ENCODE measurements at regions not wholly inside any gene's neighbourhood (a gene's known extent, or its start where the extent isn't known, plus 50 kb on each side); places are given as distances from the start of the nearest gene placed in this dataset.
"Not testable (repeated sequence)": the region's sequence is repeated elsewhere in the genome, so short reads cannot be mapped to it uniquely, and the experiment has no call there.

- TF ChIP-seq CTCF (IDR thresholded peaks at IDR 0.05), result no peak
- Mint-ChIP-seq H3K4me1 (no peaks in the 10 kb centered on the region), H3K27me3 (no peaks in the 10 kb centered on the region), H3K27ac (no peak overlapping the region), H3K9me3 (peaks cover 5% of the 10 kb centered on the region), H3K36me3 (ENCODE audit: low read depth) (no peaks in the 10 kb centered on the region), H3K4me3 (no peak overlapping the region)
- ChIA-PET CTCF (no interaction called here), POLR2A (no interaction called here)
- DNase-seq (no peak), ATAC-seq (ENCODE audit: low read depth) (no peak)
- intact Hi-C loops (cut with micrococcal nuclease), result no loop called here
Measured at GRCh38 chr7:111657018-111657417, 94.7 kb upstream of the IMMP2L start.

- ChIA-PET CTCF (no interaction called here), POLR2A (no interaction called here)
- Mint-ChIP-seq H3K4me3 (no peak overlapping the region), H3K27me3 (no peaks in the 10 kb centered on the region), H3K9me3 (peaks cover 5% of the 10 kb centered on the region), H3K27ac (no peak overlapping the region), H3K36me3 (ENCODE audit: low read depth) (no peaks in the 10 kb centered on the region), H3K4me1 (no peaks in the 10 kb centered on the region)
- no peak for TF ChIP-seq CTCF (IDR thresholded peaks at IDR 0.05)
- intact Hi-C loops (cut with micrococcal nuclease), result no loop called here
- DNase-seq, result no peak
- ATAC-seq (ENCODE audit: low read depth), result no peak
Measured at GRCh38 chr7:111654343-111654742, 92.1 kb upstream of the IMMP2L start.

- ATAC-seq (ENCODE audit: low read depth) (no peak), DNase-seq (no peak)
- intact Hi-C loops (cut with micrococcal nuclease), result no loop called here
- Mint-ChIP-seq H3K27me3 (no peaks in the 10 kb centered on the region), H3K36me3 (ENCODE audit: low read depth) (no peaks in the 10 kb centered on the region), H3K9me3 (peaks cover 5% of the 10 kb centered on the region), H3K4me1 (no peaks in the 10 kb centered on the region), H3K27ac (no peak overlapping the region), H3K4me3 (no peak overlapping the region)
- TF ChIP-seq CTCF (IDR thresholded peaks at IDR 0.05), result no peak
- ChIA-PET POLR2A (no interaction called here), CTCF (no interaction called here)
Measured at GRCh38 chr7:111653846-111654245, 91.6 kb upstream of the IMMP2L start.

GRCh38 chr7:111650456-111650999, 88.2 kb upstream of the IMMP2L start:
- no peak overlapping the region for H3K27ac Mint-ChIP-seq
- POLR2A ChIA-PET, result no interaction called here
- H3K4me1 Mint-ChIP-seq, result no peaks in the 10 kb centered on the region
- H3K4me3 Mint-ChIP-seq, result no peak overlapping the region
- no peak for TF ChIP-seq CTCF (IDR thresholded peaks at IDR 0.05)
- no peaks in the 10 kb centered on the region for H3K27me3 Mint-ChIP-seq
- no peaks in the 10 kb centered on the region for H3K36me3 Mint-ChIP-seq (ENCODE audit: low read depth)
- peaks cover 5% of the 10 kb centered on the region for H3K9me3 Mint-ChIP-seq
- ATAC-seq (ENCODE audit: low read depth) (no peak), DNase-seq (no peak)
- intact Hi-C loops (cut with micrococcal nuclease), result no loop called here
- CTCF ChIA-PET, result no interaction called here

- Mint-ChIP-seq H3K9me3 (no peaks in the 10 kb centered on the region), H3K4me1 (no peaks in the 10 kb centered on the region), H3K27ac (no peak overlapping the region), H3K36me3 (ENCODE audit: low read depth) (no peaks in the 10 kb centered on the region), H3K27me3 (no peaks in the 10 kb centered on the region), H3K4me3 (no peak overlapping the region)
- intact Hi-C loops (cut with micrococcal nuclease), result no loop called here
- TF ChIP-seq CTCF (IDR thresholded peaks at IDR 0.05), result no peak
- POLR2A ChIA-PET, result no interaction called here
- CTCF ChIA-PET, result no interaction called here
- DNase-seq (no peak), ATAC-seq (ENCODE audit: low read depth) (no peak)
Measured at GRCh38 chr7:111647881-111648280, 85.6 kb upstream of the IMMP2L start.

- POLR2A ChIA-PET; ATAC-seq (ENCODE audit: low read depth); H3K36me3 Mint-ChIP-seq (ENCODE audit: low read depth); H3K9me3 Mint-ChIP-seq; H3K4me3 Mint-ChIP-seq; CTCF ChIA-PET; DNase-seq; H3K27me3 Mint-ChIP-seq; H3K4me1 Mint-ChIP-seq; H3K27ac Mint-ChIP-seq; intact Hi-C loops (cut with micrococcal nuclease): not testable (repeated sequence)
Measured at GRCh38 chr7:111644595-111644994, 82.3 kb upstream of the IMMP2L start.
